ENCODE measurements at regions not wholly inside any gene's neighbourhood (a gene's known extent, or its start where the extent isn't known, plus 50 kb on each side); places are given as distances from the start of the nearest gene placed in this dataset.

DNA sequence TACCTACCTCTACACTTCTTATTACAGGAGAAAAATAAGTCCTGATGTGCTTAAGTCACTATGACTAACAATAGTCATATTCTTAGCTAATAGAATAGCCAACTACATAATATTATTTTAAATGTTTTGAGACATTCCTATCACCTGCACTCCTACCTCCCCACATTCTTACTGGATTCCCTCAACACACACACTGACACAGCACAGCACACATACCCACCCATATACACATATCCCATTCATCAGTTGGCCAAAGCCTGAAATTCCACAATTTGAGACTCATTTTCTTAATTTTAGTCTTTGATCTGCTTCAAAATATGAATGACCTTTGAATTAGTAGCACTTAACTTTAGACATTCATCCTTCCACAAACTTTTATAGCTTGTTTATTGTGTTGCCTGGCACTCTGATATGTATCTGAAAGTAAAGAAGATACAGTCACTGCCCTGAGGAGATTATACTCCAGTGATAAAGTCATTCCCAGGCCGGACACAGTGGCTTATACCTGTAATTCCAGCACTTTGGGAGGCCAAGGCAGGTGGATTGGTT lies 168.3 kb upstream of the RASA1 start:
- 39 to 59% methylated on average over 1 of the region's 1 CpG for WGBS, 2 donors

DNA sequence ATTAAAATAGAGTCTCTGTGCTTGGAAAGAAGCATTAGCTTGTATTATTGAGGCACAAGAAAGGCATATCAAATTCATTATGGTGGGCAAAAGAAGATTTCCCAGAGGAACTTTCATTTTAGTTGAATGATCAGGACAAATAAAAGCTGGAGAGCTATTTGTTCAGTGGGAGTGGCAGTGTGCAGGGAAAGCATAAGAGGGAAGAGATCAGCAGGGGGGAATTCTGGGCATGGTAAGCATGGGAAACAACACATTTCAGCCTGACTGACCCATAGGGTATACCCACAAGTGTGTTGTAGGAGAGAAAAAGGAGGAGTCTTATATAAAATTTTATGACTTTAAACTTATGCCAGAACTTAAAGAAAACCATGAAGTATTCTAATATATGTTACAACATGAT lies 167.7 kb upstream of the RASA1 start:
- intact Hi-C loops (cut with DNase I; ENCODE audit: low total_unique reads): no loop called here
- TF ChIP-seq, protein P1, sequence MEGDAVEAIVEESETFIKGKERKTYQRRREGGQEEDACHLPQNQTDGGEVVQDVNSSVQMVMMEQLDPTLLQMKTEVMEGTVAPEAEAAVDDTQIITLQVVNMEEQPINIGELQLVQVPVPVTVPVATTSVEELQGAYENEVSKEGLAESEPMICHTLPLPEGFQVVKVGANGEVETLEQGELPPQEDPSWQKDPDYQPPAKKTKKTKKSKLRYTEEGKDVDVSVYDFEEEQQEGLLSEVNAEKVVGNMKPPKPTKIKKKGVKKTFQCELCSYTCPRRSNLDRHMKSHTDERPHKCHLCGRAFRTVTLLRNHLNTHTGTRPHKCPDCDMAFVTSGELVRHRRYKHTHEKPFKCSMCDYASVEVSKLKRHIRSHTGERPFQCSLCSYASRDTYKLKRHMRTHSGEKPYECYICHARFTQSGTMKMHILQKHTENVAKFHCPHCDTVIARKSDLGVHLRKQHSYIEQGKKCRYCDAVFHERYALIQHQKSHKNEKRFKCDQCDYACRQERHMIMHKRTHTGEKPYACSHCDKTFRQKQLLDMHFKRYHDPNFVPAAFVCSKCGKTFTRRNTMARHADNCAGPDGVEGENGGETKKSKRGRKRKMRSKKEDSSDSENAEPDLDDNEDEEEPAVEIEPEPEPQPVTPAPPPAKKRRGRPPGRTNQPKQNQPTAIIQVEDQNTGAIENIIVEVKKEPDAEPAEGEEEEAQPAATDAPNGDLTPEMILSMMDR (IDR thresholded peaks at IDR 0.05): no peak
- TF ChIP-seq POLR2A (IDR thresholded peaks at IDR 0.05): no peak
- no peak for DNase-seq (ENCODE audit: low spot score in 2 of 2)
- H3K4me3 ChIP-seq (ENCODE audit: low read depth, poor library complexity, severe bottlenecking): no peak overlapping the region

More for the DNA sequence above, 168.3 kb upstream of the RASA1 start:
- intact Hi-C loops (cut with DNase I; ENCODE audit: low total_unique reads): no loop called here
- no peak for TF ChIP-seq POLR2A (IDR thresholded peaks at IDR 0.05)
- TF ChIP-seq, protein P1 (IDR thresholded peaks at IDR 0.05): no peak
- DNase-seq (ENCODE audit: low spot score in 2 of 2): no peak
- no peak overlapping the region for H3K4me3 ChIP-seq (ENCODE audit: low read depth, poor library complexity, severe bottlenecking)

DNA sequence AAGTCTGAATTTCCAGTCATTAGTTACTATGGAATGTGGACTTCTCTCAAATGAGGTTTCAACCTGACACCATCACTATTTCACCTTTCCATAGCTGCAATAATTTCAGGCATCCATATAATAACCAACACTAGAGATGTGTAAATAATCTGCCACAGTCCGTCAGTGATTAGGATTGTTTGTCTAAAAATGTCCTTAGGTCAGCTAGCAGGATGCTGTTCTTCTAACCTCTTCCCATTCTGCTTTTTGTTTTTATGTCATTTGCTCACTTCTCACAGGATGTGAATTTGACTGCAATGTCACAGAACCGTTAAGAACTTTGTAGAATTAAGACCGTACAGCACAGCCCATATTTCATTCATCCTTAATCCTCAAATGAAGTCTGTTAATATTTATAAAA lies 166.4 kb upstream of the RASA1 start:
- no peak overlapping the region for H3K4me3 ChIP-seq (ENCODE audit: low read depth, poor library complexity, severe bottlenecking)
- TF ChIP-seq POLR2A (IDR thresholded peaks at IDR 0.05): no peak
- TF ChIP-seq, protein P1 (IDR thresholded peaks at IDR 0.05): no peak
- 60 to 63% methylated on average over 3 of the region's 3 CpGs for WGBS, 2 donors
- intact Hi-C loops (cut with DNase I; ENCODE audit: low total_unique reads): no loop called here
- DNase-seq (ENCODE audit: low spot score in 2 of 2): no peak

DNA sequence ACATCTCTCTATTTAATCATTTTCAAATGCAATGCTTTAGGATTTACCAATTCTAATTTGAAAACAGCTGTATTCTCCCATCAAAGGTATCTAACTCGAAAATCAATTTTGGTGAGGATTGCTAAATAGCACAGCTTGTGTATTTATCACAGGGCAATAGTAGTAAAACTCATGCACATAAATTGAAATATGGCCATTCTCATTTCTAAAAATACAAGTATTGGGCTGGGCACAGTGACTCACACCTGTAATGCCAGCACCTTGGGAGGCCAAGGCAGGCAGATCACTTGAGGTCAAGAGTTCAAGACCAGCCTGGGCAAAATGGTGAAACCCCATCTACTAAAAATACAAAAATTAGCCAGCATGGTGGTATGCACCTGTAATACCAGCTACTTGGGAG lies 164.8 kb upstream of the RASA1 start:
- H3K4me3 ChIP-seq (ENCODE audit: low read depth, poor library complexity, severe bottlenecking): no peak overlapping the region
- intact Hi-C loops (cut with DNase I; ENCODE audit: low total_unique reads): no loop called here
- DNase-seq (ENCODE audit: low spot score in 2 of 2): no peak
- WGBS, 2 donors: 79 to 80% methylated on average over 1 of the region's 1 CpG
- TF ChIP-seq POLR2A (IDR thresholded peaks at IDR 0.05): no peak
- TF ChIP-seq, protein P1 (IDR thresholded peaks at IDR 0.05): no peak

DNA sequence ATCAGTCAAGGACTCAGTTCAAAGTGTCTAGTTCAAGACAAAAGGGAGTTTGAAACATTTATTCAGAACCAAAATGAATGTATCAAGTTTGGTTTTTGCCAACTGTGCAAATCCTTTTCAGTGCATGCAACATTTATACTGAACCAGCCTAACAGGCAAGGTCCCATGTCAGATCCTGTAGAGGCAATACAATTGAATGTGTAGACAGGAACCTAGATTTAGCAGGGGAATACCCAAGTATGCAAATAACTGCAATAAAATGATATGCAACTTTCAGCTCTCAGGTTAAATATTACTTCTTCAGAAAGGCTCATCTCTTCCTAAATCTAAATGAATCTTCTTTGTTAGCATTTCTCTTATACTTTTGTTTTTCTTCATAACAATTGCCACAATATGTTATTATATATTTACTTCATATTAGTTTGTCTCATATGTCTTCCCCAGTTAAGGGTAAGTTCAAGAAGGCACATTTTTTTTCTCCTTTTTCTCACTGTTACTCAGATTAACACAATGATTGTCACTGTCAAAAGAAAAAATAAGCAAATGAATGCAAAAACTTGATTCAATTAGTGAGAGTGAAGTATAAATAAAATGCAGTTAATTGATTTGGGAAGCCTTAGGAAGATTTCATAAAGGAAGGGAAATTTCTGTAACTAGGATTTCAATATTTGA lies 163.9 kb upstream of the RASA1 start:
- no peak overlapping the region for H3K4me3 ChIP-seq (ENCODE audit: low read depth, poor library complexity, severe bottlenecking)
- DNase-seq (ENCODE audit: low spot score in 2 of 2): no peak
- TF ChIP-seq POLR2A (IDR thresholded peaks at IDR 0.05): no peak
- TF ChIP-seq, protein P1 (IDR thresholded peaks at IDR 0.05): no peak
- intact Hi-C loops (cut with DNase I; ENCODE audit: low total_unique reads): no loop called here

DNA sequence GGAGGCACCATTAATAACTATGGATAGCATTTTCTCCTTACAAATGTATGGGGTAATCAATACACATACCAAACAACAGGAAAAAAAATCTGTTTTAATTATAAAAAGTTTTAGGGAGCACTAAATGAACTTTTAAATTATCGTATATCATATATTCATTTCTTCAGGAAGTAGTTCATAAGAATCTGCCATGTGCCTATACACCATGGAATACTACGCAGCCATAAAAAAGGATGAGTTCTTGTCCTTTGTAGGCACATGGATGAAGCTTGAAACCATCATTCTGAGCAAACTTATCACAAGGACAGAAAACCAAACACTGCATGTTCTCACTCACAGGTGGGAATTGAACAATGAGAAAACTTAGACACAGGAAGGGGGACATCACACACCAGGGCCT lies 162.1 kb upstream of the RASA1 start:
- no peak for DNase-seq (ENCODE audit: low spot score in 2 of 2)
- intact Hi-C loops (cut with DNase I; ENCODE audit: low total_unique reads): no loop called here
- H3K4me3 ChIP-seq (ENCODE audit: low read depth, poor library complexity, severe bottlenecking): no peak overlapping the region
- 46 to 48% methylated on average over 2 of the region's 2 CpGs for WGBS, 2 donors
- TF ChIP-seq POLR2A (IDR thresholded peaks at IDR 0.05): no peak
- TF ChIP-seq, protein P1 (IDR thresholded peaks at IDR 0.05): no peak

Measured in lower leg skin (tissue), 4 donors.